Stimulated activated memory B cell treated with anti-CD40 and anti-IgM and Interleukin-4, amounts not matched to agents 10 μg/mL and 1 μg/mL and 100 μg/mL, for 72 hours (primary cell): ENCODE measurements at regions not wholly inside any gene's neighbourhood (a gene's known extent, or its start where the extent isn't known, plus 50 kb on each side); places are given as distances from the start of the nearest gene placed in this dataset.

Experiments used
- ATAC-seq: fragments of 150-1000 bp; cut with Tn5 transposase; 2 replicates; pipeline ENCODE4 v1.10.0; 2021
- H3K27ac Mint-ChIP-seq: one replicate; pipeline ENCODE4 v1.8.0; 2022; ENCODE audit warnings: mild to moderate bottlenecking, mixed read lengths
- H3K27me3 Mint-ChIP-seq: one replicate; pipeline ENCODE4 v1.8.0; 2022; ENCODE audit warnings: mixed read lengths
- H3K36me3 Mint-ChIP-seq: one replicate; pipeline ENCODE4 v1.8.0; 2022; ENCODE audit warnings: mixed read lengths
- H3K4me1 Mint-ChIP-seq: one replicate; pipeline ENCODE4 v1.8.0; 2022; ENCODE audit warnings: mixed read lengths
- H3K4me3 Mint-ChIP-seq: one replicate; pipeline ENCODE4 v1.8.0; 2022; ENCODE audit warnings: mild to moderate bottlenecking, moderate library complexity, mixed read lengths
- H3K9me3 Mint-ChIP-seq: one replicate; pipeline ENCODE4 v1.8.0; 2022; ENCODE audit warnings: mixed read lengths

- Mint-ChIP-seq H3K36me3 (no peaks in the 10 kb centered on the region), H3K4me3 (no peak overlapping the region), H3K27ac (no peak overlapping the region), H3K4me1 (no peaks in the 10 kb centered on the region), H3K27me3 (peaks cover 2% of the 10 kb centered on the region), H3K9me3 (peaks cover 11% of the 10 kb centered on the region)
- ATAC-seq: no peak
Observed at GRCh38 chr7:156185076-156185475, 372.8 kb upstream of the SHH start.

- Mint-ChIP-seq H3K27me3 (peaks cover 11% of the 10 kb centered on the region), H3K36me3 (no peaks in the 10 kb centered on the region), H3K27ac (no peak overlapping the region), H3K4me3 (no peak overlapping the region), H3K4me1 (no peaks in the 10 kb centered on the region), H3K9me3 (peaks cover 11% of the 10 kb centered on the region)
- no peak for ATAC-seq
Observed at GRCh38 chr7:156184164-156184563, 371.9 kb upstream of the SHH start.

- no peak for ATAC-seq
Observed at GRCh38 chr7:156180451-156181229, 368.4 kb upstream of the SHH start.

GRCh38 chr7:156179872-156180390, 367.7 kb upstream of the SHH start:
- Mint-ChIP-seq H3K36me3 (no peaks in the 10 kb centered on the region), H3K27ac (no peak overlapping the region), H3K27me3 (peaks cover 17% of the 10 kb centered on the region), H3K9me3 (peaks cover 4% of the 10 kb centered on the region), H3K4me1 (no peaks in the 10 kb centered on the region), H3K4me3 (no peak overlapping the region)
- no peak for ATAC-seq

More at GRCh38 chr7:156180451-156181229, 368.4 kb upstream of the SHH start:
- H3K27me3 Mint-ChIP-seq: peaks cover 17% of the 10 kb centered on the region
- no peaks in the 10 kb centered on the region for H3K36me3 Mint-ChIP-seq
- H3K27ac Mint-ChIP-seq: no peak overlapping the region
- H3K4me3 Mint-ChIP-seq: no peak overlapping the region
- peaks cover 9% of the 10 kb centered on the region for H3K9me3 Mint-ChIP-seq
- H3K4me1 Mint-ChIP-seq: no peaks in the 10 kb centered on the region

- peaks cover 17% of the 10 kb centered on the region for H3K27me3 Mint-ChIP-seq
- H3K36me3 Mint-ChIP-seq: no peaks in the 10 kb centered on the region
- H3K9me3 Mint-ChIP-seq: no peaks in the 10 kb centered on the region
- ATAC-seq: no peak
- H3K27ac Mint-ChIP-seq: no peak overlapping the region
- no peaks in the 10 kb centered on the region for H3K4me1 Mint-ChIP-seq
- no peak overlapping the region for H3K4me3 Mint-ChIP-seq
Observed at GRCh38 chr7:156178857-156179256, 366.6 kb upstream of the SHH start.

GRCh38 chr7:156178214-156178613, 366.0 kb upstream of the SHH start:
- no peak overlapping the region for H3K4me3 Mint-ChIP-seq
- H3K27me3 Mint-ChIP-seq: peaks cover 17% of the 10 kb centered on the region
- no peaks in the 10 kb centered on the region for H3K4me1 Mint-ChIP-seq
- no peak overlapping the region for H3K27ac Mint-ChIP-seq
- ATAC-seq: no peak
- peaks cover 2% of the 10 kb centered on the region for H3K9me3 Mint-ChIP-seq
- no peaks in the 10 kb centered on the region for H3K36me3 Mint-ChIP-seq

- peaks cover 2% of the 10 kb centered on the region for H3K9me3 Mint-ChIP-seq
- H3K4me1 Mint-ChIP-seq: no peaks in the 10 kb centered on the region
- no peak overlapping the region for H3K27ac Mint-ChIP-seq
- no peak overlapping the region for H3K4me3 Mint-ChIP-seq
- H3K27me3 Mint-ChIP-seq: peaks cover 17% of the 10 kb centered on the region
- no peak for ATAC-seq
- H3K36me3 Mint-ChIP-seq: no peaks in the 10 kb centered on the region
Observed at GRCh38 chr7:156177422-156178055, 365.3 kb upstream of the SHH start.

GRCh38 chr7:156176039-156176438, 363.8 kb upstream of the SHH start:
- no peak for ATAC-seq
- H3K36me3 Mint-ChIP-seq: no peaks in the 10 kb centered on the region
- H3K4me3 Mint-ChIP-seq: no peak overlapping the region
- H3K4me1 Mint-ChIP-seq: no peaks in the 10 kb centered on the region
- peaks cover 2% of the 10 kb centered on the region for H3K9me3 Mint-ChIP-seq
- H3K27me3 Mint-ChIP-seq: peaks cover 17% of the 10 kb centered on the region
- H3K27ac Mint-ChIP-seq: no peak overlapping the region

GRCh38 chr7:156175003-156175402, 362.7 kb upstream of the SHH start:
- H3K27me3 Mint-ChIP-seq: peaks cover 14% of the 10 kb centered on the region
- no peaks in the 10 kb centered on the region for H3K36me3 Mint-ChIP-seq
- no peak overlapping the region for H3K4me3 Mint-ChIP-seq
- no peak overlapping the region for H3K27ac Mint-ChIP-seq
- ATAC-seq: no peak
- peaks cover 2% of the 10 kb centered on the region for H3K9me3 Mint-ChIP-seq
- no peaks in the 10 kb centered on the region for H3K4me1 Mint-ChIP-seq

GRCh38 chr7:156174428-156174827, 362.2 kb upstream of the SHH start:
- H3K27me3 Mint-ChIP-seq: peaks cover 9% of the 10 kb centered on the region
- no peaks in the 10 kb centered on the region for H3K36me3 Mint-ChIP-seq
- H3K27ac Mint-ChIP-seq: no peak overlapping the region
- ATAC-seq: no peak
- no peaks in the 10 kb centered on the region for H3K4me1 Mint-ChIP-seq
- H3K4me3 Mint-ChIP-seq: no peak overlapping the region
- peaks cover 2% of the 10 kb centered on the region for H3K9me3 Mint-ChIP-seq

GRCh38 chr7:156173748-156174353, 361.6 kb upstream of the SHH start:
- ATAC-seq: no peak
- Mint-ChIP-seq H3K4me3 (no peak overlapping the region), H3K4me1 (no peaks in the 10 kb centered on the region), H3K27ac (no peak overlapping the region), H3K9me3 (peaks cover 2% of the 10 kb centered on the region), H3K36me3 (no peaks in the 10 kb centered on the region), H3K27me3 (peaks cover 3% of the 10 kb centered on the region)

GRCh38 chr7:156173346-156173745, 361.1 kb upstream of the SHH start:
- peaks cover 2% of the 10 kb centered on the region for H3K9me3 Mint-ChIP-seq
- no peak overlapping the region for H3K4me3 Mint-ChIP-seq
- ATAC-seq: no peak
- no peaks in the 10 kb centered on the region for H3K4me1 Mint-ChIP-seq
- H3K36me3 Mint-ChIP-seq: no peaks in the 10 kb centered on the region
- no peak overlapping the region for H3K27ac Mint-ChIP-seq
- H3K27me3 Mint-ChIP-seq: no peaks in the 10 kb centered on the region

GRCh38 chr7:156172638-156173037, 360.4 kb upstream of the SHH start:
- Mint-ChIP-seq H3K4me3 (no peak overlapping the region), H3K27ac (no peak overlapping the region), H3K4me1 (no peaks in the 10 kb centered on the region), H3K9me3 (peaks cover 2% of the 10 kb centered on the region), H3K36me3 (no peaks in the 10 kb centered on the region), H3K27me3 (no peaks in the 10 kb centered on the region)
- no peak for ATAC-seq

GRCh38 chr7:156169474-156170370, 357.5 kb upstream of the SHH start:
- ATAC-seq: no peak
- Mint-ChIP-seq H3K27me3 (no peaks in the 10 kb centered on the region), H3K4me3 (no peak overlapping the region), H3K4me1 (no peaks in the 10 kb centered on the region), H3K27ac (no peak overlapping the region), H3K36me3 (no peaks in the 10 kb centered on the region), H3K9me3 (peaks cover 2% of the 10 kb centered on the region)

- ATAC-seq: no peak
- no peaks in the 10 kb centered on the region for H3K4me1 Mint-ChIP-seq
Observed at GRCh38 chr7:156168434-156168833, 356.2 kb upstream of the SHH start.

More at GRCh38 chr7:156168434-156168833, 356.2 kb upstream of the SHH start:
- no peaks in the 10 kb centered on the region for H3K9me3 Mint-ChIP-seq
- H3K36me3 Mint-ChIP-seq: no peaks in the 10 kb centered on the region
- H3K4me3 Mint-ChIP-seq: no peak overlapping the region
- no peak overlapping the region for H3K27ac Mint-ChIP-seq
- H3K27me3 Mint-ChIP-seq: no peaks in the 10 kb centered on the region
